ENCODE measurements at regions not wholly inside any gene's neighbourhood (a gene's known extent, or its start where the extent isn't known, plus 50 kb on each side); places are given as distances from the start of the nearest gene placed in this dataset.
"Not testable (repeated sequence)": the region's sequence is repeated elsewhere in the genome, so short reads cannot be mapped to it uniquely, and the experiment has no call there.

- DNase-seq = no peak
Observed at GRCh38 chr12:18794000-18794399, 56.1 kb downstream of the CAPZA3 start.

GRCh38 chr12:18797604-18798003 is 59.7 kb downstream of the CAPZA3 start:
- DNase-seq = no peak

DNA sequence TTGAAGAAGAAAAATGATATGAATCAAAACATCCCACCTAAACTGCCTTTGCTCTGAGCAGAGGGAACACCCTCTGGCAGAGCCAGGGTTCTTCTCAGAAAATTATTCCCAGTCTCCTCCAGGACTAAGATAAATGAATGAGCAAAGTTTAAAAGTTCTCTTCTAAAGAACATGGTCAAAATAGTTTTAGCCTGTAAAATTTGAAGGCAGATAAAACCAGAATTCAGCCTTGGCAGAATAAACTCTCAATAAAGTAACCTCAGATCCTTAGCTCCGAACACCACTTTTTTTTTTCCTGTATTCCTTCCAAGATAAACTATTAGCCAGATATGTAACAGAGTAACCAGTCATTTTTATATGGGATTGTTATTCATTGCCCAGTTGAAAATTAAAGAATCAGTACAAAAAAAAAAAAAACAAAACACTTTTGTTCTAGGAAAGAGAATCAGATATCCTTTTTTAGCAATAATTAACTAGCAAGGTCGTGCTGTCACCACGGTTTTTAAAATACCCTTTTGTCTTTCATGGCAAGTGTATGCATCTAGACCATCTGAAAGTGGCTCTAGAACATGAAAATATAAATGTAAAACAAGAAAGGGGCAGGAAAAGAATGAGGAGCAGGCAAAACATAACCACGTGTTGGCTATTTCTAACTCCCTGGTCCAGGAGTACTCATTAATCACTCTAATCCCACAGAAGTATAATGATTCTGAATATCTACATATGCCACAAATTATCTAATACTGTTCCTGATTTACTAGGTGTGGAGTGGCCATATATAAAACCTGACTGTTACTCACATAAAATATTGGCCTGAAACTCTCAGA is 60.8 kb downstream of the CAPZA3 start:
- DNase-seq = no peak

GRCh38 chr12:18799561-18799960 is 61.6 kb downstream of the CAPZA3 start:
- DNase-seq = no peak

DNA sequence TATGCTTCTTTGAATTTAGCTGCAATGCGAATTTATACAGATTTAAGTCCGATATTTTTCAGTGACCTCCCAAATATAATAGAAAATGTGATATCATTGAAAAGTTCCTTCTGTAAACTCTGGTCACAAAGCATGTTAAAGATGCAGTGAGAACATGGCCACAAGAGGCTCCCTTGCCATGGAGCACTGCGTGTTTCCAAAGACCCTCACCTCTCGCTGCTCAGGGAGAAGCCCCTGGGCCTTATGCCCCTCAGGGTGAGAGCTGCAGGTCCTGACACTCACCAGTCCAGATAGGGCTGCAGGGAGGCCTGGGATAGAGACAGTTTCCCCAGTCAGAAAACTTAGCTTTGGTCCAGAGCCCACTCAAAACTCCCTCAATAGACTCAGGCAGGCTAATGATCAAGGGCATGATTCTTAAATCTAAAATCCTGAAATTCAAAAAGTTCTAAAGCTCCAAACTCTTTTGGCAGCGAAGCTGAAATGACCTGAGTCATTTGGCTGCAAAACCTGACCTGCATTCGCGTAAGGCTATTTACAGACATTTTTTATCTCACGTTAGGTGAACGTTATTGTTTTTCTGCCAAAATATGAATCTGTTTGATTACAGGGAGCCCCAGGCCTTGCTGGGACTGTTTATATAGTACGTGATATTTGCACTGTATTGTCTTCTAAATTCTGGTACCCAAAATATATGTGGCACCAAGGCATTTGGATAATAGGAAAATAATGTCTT is 67.8 kb downstream of the CAPZA3 start:
- DNase-seq = no peak

- DNase-seq = no peak
Observed at GRCh38 chr12:18807714-18808113, 69.8 kb downstream of the CAPZA3 start.

GRCh38 chr12:18808221-18808620 is 70.3 kb downstream of the CAPZA3 start:
- DNase-seq = no peak

- no peak for DNase-seq
Observed at GRCh38 chr12:18810537-18811253, 72.8 kb downstream of the CAPZA3 start.

- DNase-seq = no peak
Observed at GRCh38 chr12:18811273-18811672, 73.4 kb downstream of the CAPZA3 start.

GRCh38 chr12:18813753-18814152 is 75.8 kb downstream of the CAPZA3 start:
- no peak for DNase-seq

DNA sequence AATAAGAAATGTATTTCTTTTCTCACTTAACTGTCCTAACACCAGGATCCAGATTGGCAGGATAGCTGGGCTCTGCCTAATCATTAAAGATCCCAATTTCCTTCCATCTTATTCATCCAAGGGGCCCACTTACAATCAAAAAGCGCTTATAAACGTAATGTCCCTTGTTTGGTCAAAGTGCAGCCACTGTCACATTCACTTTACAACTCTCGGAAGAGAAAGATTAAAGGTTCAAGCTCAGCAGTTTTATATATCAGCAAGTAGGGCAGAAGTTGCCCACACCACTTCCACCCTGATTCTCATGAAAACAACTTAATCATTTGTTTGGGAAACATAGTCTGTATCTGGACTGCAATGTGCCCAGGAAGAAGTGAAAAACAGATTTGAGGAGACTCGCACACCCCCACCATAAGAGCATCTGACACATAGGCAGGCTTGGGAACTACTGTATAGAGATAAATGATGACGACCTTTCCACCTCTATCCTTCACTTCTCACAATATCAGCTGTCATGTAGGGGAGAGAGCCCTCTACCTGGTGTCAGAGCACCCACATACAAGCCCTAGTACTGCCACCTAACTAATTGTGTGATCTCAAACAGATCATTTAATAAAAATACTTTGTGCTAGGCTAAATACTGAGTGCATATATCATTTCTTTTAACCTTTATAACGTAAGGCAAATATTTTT is 80.8 kb downstream of the CAPZA3 start:
- DNase-seq = no peak

DNA sequence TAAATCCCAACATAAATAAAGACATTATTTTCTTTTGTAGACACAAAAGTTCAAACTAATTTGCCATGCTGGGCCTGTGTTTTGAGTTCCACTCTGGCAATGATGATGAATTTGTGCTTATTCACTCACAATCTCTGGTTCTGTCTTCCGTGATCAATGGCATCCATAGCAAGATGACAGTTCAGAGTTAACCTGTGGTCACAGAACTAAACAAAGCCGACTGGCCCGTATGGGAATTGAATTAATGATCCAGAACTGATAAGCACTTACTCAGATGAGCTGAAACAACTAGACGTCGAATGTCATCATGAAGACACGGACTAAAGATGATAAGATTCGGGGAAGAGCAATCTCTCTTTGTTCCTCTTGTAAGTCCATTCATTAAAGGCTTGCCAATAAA is 81.6 kb downstream of the CAPZA3 start:
- no peak for DNase-seq

GRCh38 chr12:18823461-18823860 is 85.5 kb downstream of the CAPZA3 start:
- DNase-seq = no peak

- DNase-seq = no peak
Observed at GRCh38 chr12:18824287-18824686, 86.4 kb downstream of the CAPZA3 start.

DNA sequence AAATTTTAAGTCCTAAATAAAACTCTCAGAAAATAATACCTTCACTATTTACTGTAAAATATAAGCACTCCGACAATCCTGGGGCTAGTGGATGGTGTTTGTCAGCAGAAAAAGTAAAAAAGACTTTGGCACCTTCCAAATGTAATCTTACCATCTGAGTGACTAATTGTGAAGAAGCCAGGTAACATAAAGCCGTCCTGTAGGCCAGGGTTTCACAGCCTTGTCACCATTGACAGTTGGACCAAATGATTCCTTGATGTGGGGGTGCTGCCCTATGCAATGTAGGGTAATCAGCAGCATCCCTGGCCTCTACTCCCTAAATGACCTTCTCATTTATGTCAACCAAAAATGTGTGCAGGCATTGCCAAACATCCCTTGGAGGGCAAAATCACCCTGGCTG is 87.2 kb downstream of the CAPZA3 start:
- no peak for DNase-seq

GRCh38 chr12:18827913-18828312 is 90.0 kb downstream of the CAPZA3 start:
- DNase-seq = no peak

GRCh38 chr12:18828483-18828882 is 90.6 kb downstream of the CAPZA3 start:
- DNase-seq = no peak

- DNase-seq = no peak
Observed at GRCh38 chr12:18828987-18829386, 91.1 kb downstream of the CAPZA3 start.

DNA sequence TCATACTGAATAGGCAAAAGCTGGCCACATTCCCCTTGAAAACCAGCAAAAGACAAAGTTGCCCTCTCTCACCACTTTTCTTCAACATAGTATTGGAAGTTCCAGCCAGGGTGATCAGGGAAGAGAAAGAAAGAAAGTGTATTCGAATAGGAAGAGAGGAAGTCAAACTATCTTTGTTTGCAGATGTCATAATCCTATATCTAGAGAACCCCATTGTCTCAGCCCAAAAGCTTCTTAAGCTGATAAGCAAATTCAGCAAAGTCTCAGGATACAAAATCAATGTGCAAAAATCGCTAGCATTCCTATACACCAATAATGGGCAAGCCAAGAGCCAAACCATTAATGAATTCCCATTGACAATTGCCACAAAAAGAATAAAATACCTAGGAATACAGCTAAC is 95.0 kb downstream of the CAPZA3 start:
- DNase-seq = not testable (repeated sequence)

- DNase-seq = no peak
Observed at GRCh38 chr12:18837025-18837424, 99.1 kb downstream of the CAPZA3 start.

GRCh38 chr12:18837505-18837904 is 99.6 kb downstream of the CAPZA3 start:
- no peak for DNase-seq

DNA sequence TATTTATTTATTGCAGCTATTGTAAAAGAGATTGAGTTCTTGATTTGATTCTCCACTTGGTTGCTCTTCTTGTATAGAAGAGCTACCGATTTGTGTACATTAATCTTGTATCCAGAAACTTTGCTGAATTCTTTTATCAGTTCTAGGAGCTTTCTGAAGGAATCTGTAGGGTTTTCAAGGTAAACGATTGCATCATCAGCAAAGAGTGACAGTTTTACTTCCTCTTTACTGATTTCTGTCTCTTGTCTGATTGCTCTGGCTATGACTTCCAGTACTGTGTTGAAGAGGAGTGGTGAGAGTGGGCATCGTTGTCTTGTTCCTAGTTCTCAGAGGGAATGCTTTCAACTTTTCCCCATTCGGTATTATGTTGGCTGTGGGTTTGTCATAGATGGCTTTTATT is 103.1 kb downstream of the CAPZA3 start:
- not testable (repeated sequence) for DNase-seq

GRCh38 chr12:18849080-18849479 is 111.2 kb downstream of the CAPZA3 start:
- no peak for DNase-seq
